ENCODE measurements at regions not wholly inside any gene's neighbourhood (a gene's known extent, or its start where the extent isn't known, plus 50 kb on each side); places are given as distances from the start of the nearest gene placed in this dataset.

DNA sequence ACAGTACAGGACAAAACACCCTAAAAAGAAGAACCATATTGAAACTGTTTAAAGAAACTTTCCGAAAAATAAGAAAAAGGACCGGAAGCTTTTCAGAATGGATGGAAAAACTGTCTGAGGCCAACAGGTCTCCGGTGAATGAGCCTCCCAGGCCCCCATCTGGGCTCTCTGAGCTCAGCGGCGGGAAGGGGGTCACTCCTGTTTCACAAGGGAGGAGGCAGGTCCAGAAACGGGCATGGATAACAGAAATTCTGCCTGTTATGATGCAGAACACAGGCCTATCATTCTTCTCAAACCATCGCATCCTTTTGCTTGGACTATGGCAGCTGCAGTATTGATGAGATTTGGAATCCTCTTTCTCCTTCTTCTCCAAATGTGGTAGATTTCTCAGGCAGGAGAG lies 58.9 kb upstream of the SHH start:
- DNase-seq: no peak

DNA sequence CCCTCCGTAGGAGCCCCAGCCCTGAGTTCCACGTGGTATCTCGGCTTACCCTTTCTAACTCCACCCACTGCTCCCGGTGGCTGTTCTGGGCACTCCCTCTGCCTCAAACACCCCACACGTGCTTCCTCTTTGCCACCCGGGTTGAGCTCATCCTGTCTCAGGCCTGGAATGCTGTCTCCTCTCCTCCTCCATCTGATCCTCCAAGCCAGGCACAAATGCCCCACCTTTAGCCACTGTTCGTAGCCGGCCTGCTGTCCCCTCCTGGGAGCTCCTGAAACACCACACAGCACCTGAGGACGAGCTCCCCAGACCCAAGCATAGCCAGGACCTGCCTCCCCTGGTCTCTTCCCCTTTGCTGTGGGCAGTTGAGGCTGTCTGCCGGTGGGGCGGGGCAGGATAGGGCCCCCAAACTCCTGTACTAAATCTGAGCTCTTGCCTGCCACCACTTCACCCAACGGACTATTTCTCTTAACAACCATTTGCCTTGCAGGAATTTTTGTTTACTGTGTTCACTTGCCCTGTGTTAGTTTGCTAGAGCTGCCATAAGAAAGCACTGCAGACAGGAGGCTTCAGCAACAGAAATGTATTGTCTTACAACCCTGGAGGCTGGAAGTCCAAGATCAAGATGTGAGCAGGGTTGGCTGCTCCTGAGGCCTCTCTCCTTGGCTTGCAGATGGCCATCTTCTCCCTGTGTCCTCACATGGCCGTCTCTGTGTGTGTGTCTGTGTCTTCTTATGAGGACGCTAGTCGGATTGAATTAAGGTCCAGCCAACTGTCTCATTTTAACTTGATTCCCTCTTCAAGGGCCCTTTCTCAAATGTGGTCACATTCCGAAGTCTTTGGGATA lies 58.3 kb upstream of the SHH start:
- no peak for DNase-seq

GRCh38 chr7:155869784-155870076 lies 57.5 kb upstream of the SHH start:
- DNase-seq: no peak

GRCh38 chr7:155868955-155869783 lies 56.9 kb upstream of the SHH start:
- DNase-seq: no peak

DNA sequence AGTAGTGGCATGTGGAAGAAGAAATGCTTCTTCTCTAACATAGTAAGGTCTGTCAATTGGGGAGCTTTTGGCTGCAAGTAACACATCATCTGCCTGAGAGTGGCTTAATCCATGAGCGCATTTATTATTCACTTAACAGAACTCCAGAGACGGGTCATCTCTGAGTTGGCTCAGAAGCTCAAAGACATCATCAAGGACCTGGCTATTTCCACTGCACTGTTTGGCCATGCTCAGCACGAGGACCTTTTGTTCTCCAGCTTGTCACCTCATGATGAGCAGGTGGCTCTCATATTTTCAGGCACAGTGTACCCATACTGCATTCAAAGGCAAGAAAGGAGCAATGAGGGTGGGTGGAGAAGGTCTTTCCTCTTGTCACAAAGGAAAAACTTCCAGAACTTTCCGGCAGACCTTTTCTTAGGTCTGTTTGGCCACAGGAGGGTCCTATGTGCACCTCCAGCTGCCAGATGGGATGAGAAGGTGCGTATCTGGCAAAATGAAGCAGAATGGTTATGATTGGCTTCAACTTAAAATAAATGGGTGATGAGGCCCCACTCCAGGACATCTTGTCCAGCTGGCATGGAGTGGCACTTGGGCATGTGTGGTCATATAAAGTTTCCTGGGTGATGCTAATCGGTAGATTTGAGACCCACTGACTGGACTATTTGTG lies 55.6 kb upstream of the SHH start:
- no peak for DNase-seq

DNA sequence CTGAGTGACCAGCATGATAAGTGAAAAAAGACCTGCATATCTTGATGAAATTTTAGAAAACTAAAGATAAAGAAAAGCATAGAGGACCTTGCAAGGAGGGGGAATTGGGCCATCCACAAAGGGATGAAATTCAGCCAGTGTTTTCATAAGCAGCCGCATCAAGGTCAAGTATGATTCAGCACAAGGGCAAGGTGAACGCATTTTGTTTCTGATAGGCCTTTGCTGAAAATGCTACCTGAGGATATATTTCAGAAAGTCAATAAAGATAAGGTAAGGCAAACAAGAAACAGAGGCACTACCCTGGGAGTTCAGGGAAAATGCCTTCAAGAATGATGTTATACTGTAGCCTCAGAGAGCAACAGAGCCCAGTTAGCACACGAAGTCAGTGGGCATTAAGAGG lies 55.0 kb upstream of the SHH start:
- no peak for DNase-seq

- DNase-seq: no peak
Observed at GRCh38 chr7:155865830-155866525, 53.7 kb upstream of the SHH start.

DNA sequence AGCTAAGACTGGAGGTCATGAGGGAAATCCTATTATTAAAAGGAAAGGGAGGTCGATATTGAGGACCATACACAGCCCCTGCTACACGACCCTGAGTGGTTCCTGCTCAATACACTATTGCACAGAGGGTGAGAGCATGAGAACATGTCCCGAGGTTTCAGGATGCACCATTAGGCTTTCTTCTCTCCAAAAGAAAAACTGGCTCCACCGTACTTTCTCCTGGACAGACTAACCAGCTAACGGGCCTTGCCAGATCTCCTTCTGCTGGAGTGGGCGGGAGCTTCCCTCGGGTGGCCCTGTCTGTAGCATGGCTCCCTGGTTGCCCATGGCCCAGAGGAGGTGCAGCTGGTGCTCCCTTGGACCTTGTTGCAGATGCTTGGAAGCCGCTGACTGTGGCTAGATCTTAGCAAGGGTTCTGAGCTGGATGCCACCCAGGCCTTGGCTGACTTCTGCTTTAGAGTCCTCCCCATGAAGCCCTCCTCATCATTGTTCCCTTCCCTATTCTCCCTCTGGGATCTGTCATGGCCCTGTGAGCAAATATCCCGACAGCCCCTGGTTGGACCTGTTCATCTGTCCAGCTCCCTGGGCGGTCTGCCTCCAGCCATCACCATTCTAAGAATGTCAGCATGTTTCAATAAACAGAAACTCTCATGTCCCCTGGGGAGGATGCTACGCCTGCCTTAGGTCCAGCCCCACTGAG lies 52.9 kb upstream of the SHH start:
- no peak for DNase-seq

DNA sequence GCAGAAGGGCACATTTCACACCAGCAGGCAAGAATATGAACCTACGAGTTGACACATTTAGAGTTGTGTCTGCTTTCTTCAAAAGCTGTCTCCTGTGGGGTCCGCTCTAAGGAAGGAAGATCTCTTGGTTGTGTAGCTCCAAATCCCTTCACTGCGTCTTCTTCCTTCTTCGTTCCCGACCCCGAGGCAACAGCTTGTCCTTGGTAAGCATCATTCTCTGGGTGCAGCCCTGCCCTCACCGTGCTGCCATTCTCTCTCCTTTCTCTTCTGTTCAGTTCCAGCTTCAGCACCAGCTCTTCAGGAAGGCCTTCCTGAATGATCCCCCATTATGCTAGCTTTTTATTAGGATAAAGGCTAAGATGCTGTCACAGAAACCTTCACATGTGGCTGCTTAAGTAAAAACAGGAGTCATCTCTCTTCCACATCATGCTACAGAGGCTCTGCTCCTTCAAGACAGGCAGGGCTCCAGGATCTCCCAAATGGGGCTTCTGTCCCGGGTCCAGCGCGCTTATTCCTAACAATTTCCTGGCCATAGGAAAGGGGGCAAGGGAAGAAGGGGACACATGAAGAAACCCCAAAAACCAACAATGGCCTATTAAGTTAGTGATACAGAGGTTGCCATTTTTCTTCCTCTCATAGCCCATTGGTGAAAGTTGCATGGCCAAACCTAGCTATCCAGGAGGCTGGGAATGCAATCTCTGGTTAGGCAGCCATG lies 52.2 kb upstream of the SHH start:
- no peak for DNase-seq

DNA sequence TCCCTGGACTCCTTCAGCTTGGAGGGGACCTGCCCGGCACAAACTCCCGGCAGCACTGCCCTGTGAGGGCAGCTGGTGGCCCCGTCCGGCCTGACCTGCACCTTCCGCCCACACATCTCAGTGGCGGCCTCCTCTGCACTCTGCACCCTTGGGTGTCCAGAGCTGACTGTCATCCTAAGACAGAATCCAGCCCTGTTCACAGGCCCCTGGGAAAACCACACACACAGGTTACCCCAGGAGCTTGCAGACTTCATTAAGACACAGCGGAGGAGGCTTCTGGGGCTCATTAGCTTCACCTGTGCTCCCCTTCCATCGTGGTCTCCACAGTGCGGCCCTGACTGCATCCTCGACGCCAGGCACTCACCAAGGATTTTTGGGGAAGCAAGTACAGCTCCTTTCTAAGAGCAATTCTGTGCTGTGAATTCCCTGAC lies 51.5 kb upstream of the SHH start:
- no peak for DNase-seq

DNA sequence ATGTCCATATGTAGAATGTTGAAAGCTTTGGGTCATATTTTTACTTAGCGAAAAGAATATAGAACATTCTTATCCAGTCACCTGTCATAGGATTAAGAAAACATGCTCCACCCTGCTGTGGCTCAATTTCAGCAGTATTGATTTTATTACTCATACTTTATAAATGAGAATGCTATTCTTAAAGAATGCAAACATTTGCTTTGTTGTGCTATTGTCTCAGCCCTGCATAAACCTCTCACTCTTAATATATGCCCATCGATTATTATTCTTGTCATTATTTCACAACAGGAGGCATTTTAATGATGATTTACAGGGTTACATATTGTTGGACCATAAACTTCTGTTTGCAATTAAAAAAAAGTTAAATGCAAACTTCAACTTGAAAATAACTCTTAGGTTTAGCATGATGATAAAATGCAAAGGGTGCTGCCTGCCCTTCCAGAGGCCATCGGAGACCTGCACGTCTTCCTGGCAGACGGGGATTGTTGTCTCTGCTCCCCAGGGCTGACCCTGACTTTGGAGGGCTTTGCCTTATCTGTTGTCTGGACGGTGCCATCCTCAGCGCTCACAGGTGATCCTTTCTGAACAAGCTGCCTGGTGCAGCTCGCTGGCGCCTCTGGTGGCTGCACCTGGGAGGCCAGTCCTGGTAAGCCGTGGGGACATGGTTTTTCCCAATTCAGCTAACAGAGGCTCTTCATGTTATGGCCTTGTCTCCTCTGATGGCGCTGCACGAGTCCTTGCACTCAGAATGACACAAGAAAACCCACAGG lies 50.0 kb upstream of the SHH start:
- no peak for DNase-seq
